Mesenchymal stem cell (in vitro differentiated cells and primary cell): ENCODE measurements at regions not wholly inside any gene's neighbourhood (a gene's known extent, or its start where the extent isn't known, plus 50 kb on each side); places are given as distances from the start of the nearest gene placed in this dataset.

Experiments used
- DNase-seq: peaks from one replicate; pipeline ENCODE4 v3.0.0-alpha.2; 2013
- H2AFZ ChIP-seq: one replicate; pipeline ENCODE4 v1.6.1; 2013; ENCODE audit warnings: low read depth, mild to moderate bottlenecking, control low read depth, inconsistent platforms, low read length, moderate library complexity
- H2AK5ac ChIP-seq: 2 replicates; pipeline ENCODE4 v1.6.1; 2013; ENCODE audit warnings: low read length, moderate library complexity, mild to moderate bottlenecking, inconsistent platforms; ENCODE audit not compliant: severe bottlenecking
- H2BK120ac ChIP-seq: one replicate; pipeline ENCODE4 v1.6.1; 2013; ENCODE audit warnings: low read depth, mild to moderate bottlenecking, inconsistent platforms, low read length, moderate library complexity
- H2BK12ac ChIP-seq, 2 experiments: one replicate each; pipeline ENCODE4 v1.6.1; 2013; ENCODE audit warnings: inconsistent platforms in 2 of 2, low read length in 2 of 2, mild to moderate bottlenecking in 2 of 2, moderate library complexity in 2 of 2, control low read depth in 1 of 2
- H2BK15ac ChIP-seq: one replicate; pipeline ENCODE4 v1.6.1; 2013; ENCODE audit warnings: mild to moderate bottlenecking, low read depth, inconsistent platforms; ENCODE audit not compliant: poor library complexity, severe bottlenecking
- H2BK5ac ChIP-seq: 2 replicates; pipeline ENCODE4 v1.6.1; 2013; ENCODE audit warnings: low read depth, mild to moderate bottlenecking, low read length, control low read depth, inconsistent platforms; ENCODE audit not compliant: poor library complexity, severe bottlenecking
- H3K14ac ChIP-seq, 2 experiments: one replicate each; pipeline ENCODE4 v1.6.1; 2013; ENCODE audit warnings: inconsistent platforms in 2 of 2, low read length in 2 of 2, control low read depth in 1 of 2, mild to moderate bottlenecking in 1 of 2, moderate library complexity in 1 of 2
- H3K18ac ChIP-seq, 2 experiments: one replicate each; pipeline ENCODE4 v1.6.1; 2013; ENCODE audit warnings: inconsistent platforms in 2 of 2, low read length in 2 of 2, control low read depth in 1 of 2, low read depth in 1 of 2, mild to moderate bottlenecking in 1 of 2
- H3K23ac ChIP-seq, 2 experiments: one replicate each; pipeline ENCODE4 v1.6.1; 2013; ENCODE audit warnings: inconsistent platforms in 2 of 2, low read length in 2 of 2, mild to moderate bottlenecking in 2 of 2, moderate library complexity in 2 of 2, control low read depth in 1 of 2
- H3K27ac ChIP-seq: 2 replicates; pipeline ENCODE4 v1.5.1; 2013; ENCODE audit warnings: mild to moderate bottlenecking, moderate library complexity, low read length, control low read depth, inconsistent platforms; ENCODE audit not compliant: poor library complexity, severe bottlenecking
- H3K27me3 ChIP-seq, 2 experiments: 2 replicates each; pipeline versions ENCODE4 v1.6.1 to v1.7.0; 2013; ENCODE audit warnings: low read length in 2 of 2, mild to moderate bottlenecking in 2 of 2, moderate library complexity in 2 of 2, control low read depth in 1 of 2, inconsistent platforms in 1 of 2; ENCODE audit not compliant: control insufficient read depth in 1 of 2, insufficient read depth in 1 of 2
- H3K36me3 ChIP-seq, 2 experiments: 2 replicates each; pipeline versions ENCODE4 v1.6.1 to v1.7.0; 2013; ENCODE audit warnings: low read length in 2 of 2, control low read depth in 1 of 2, inconsistent platforms in 1 of 2, low read depth in 1 of 2, mild to moderate bottlenecking in 1 of 2; ENCODE audit not compliant: insufficient read depth in 2 of 2, control insufficient read depth in 1 of 2
- H3K4ac ChIP-seq, 2 experiments: one replicate each; pipeline ENCODE4 v1.6.1; 2013; ENCODE audit warnings: inconsistent platforms in 2 of 2, low read length in 2 of 2, mild to moderate bottlenecking in 2 of 2, moderate library complexity in 2 of 2, control low read depth in 1 of 2, low read depth in 1 of 2
- H3K4me1 ChIP-seq: 2 replicates; pipeline ENCODE4 v1.6.1; 2013; ENCODE audit warnings: low read depth, low read length, control low read depth; ENCODE audit not compliant: control insufficient read depth, insufficient read depth
- H3K4me2 ChIP-seq: 2 replicates; pipeline ENCODE4 v1.6.1; 2013; ENCODE audit warnings: low read length, mild to moderate bottlenecking, inconsistent platforms; ENCODE audit not compliant: poor library complexity, severe bottlenecking
- H3K4me3 ChIP-seq, 2 experiments: 2 replicates each; pipeline versions ENCODE4 v1.5.1 to v1.7.0; 2013; ENCODE audit warnings: low read length in 2 of 2, mild to moderate bottlenecking in 2 of 2, control low read depth in 1 of 2, low read depth in 1 of 2; ENCODE audit not compliant: insufficient read depth in 1 of 2
- H3K79me1 ChIP-seq: replicated peaks from 2 replicates; pipeline ENCODE4 v1.6.1; 2013; ENCODE audit warnings: mild to moderate bottlenecking, control low read depth, low read length, inconsistent platforms; ENCODE audit not compliant: poor library complexity, severe bottlenecking
- H3K9ac ChIP-seq: 2 replicates; pipeline ENCODE4 v1.7.0; 2013; ENCODE audit warnings: mild to moderate bottlenecking, low read length, moderate library complexity
- H3K9me3 ChIP-seq: 2 replicates; pipeline ENCODE4 v1.7.0; 2013; ENCODE audit warnings: mild to moderate bottlenecking, low read length; ENCODE audit not compliant: control insufficient read depth
- H4K8ac ChIP-seq: one replicate; pipeline ENCODE4 v1.6.1; 2013; ENCODE audit warnings: inconsistent platforms, mild to moderate bottlenecking, low read length, moderate library complexity
- H4K91ac ChIP-seq: one replicate; pipeline ENCODE4 v1.6.1; 2013; ENCODE audit warnings: mild to moderate bottlenecking, low read length, inconsistent platforms
- WGBS: methylation state at CpG from one replicate; pipeline ENCODE4 v1.1.7; 2013; ENCODE audit warnings: mixed read lengths; 5-methylcytosine and 5-hydroxymethylcytosine counted together

DNA sequence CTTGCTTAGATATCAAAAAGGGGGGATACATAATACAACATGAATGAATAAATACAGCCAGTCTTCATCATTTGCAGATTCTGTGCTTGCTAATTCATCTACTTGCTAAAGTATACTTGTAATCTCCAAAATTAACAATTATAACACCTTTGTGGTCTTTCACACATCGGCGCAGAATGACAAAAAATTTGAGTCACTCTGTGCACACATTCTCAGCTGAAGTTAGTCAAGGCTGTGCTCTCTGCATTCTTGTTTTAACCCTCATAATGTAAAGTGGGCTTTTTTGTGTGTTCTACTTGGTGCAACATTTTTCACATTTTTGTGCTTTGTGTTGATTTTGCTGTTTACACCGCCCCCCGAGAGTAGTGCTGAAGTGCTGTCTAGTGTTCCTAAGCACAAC, 65.8 kb upstream of the GPRIN3 start:
- H3K79me1 ChIP-seq: no peaks in the 10 kb centered on the region
- no peak overlapping the region for H3K18ac ChIP-seq
- WGBS: 87% methylated on average over 4 of the region's 4 CpGs
- no peak overlapping the region for H3K4ac ChIP-seq
- no peak overlapping the region for H4K8ac ChIP-seq
- no peak overlapping the region for H3K27ac ChIP-seq
- no peak overlapping the region for H4K91ac ChIP-seq
- no peak overlapping the region for H3K9ac ChIP-seq
- no peak overlapping the region for H3K4me3 ChIP-seq
- DNase-seq: no peak
- H3K9me3 ChIP-seq: peaks cover 9% of the 10 kb centered on the region
- H3K23ac ChIP-seq: no peak overlapping the region
- H3K27me3 ChIP-seq: peaks cover 0 to 5% of the 10 kb centered on the region in 2 experiments
- H2BK5ac ChIP-seq: no peak overlapping the region
- H3K4me1 ChIP-seq: no peaks in the 10 kb centered on the region
- no peak overlapping the region for H2AFZ ChIP-seq
- no peak overlapping the region for H2AK5ac ChIP-seq
- no peak overlapping the region for H3K14ac ChIP-seq
- H3K36me3 ChIP-seq: no peaks in the 10 kb centered on the region
- H2BK15ac ChIP-seq: no peak overlapping the region
- H2BK12ac ChIP-seq: no peak overlapping the region
- no peak overlapping the region for H3K4me2 ChIP-seq
- no peak overlapping the region for H2BK120ac ChIP-seq

DNA sequence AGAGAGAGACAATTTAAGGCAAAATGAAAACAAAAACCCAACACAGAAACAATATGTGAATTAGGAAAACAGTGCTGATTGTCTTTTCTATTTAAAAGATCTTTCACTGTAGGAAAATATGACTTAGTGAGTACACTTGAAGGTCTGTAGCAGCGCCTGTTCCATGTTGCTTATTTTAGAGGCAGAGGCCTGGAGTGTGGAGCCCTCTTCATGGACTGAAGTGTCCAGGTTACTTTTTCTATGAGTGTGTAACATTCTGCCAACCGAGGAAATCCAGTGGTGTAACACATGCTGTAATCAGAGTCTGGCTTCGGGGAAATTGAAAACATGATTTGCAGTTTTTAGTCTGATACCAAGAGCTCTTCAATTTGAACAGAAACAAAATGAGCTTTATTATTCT, 64.0 kb upstream of the GPRIN3 start:
- no peaks in the 10 kb centered on the region for H3K79me1 ChIP-seq
- H4K8ac ChIP-seq: no peak overlapping the region
- no peak overlapping the region for H3K27ac ChIP-seq
- no peak overlapping the region for H2AFZ ChIP-seq
- H3K4ac ChIP-seq: no peak overlapping the region
- H3K27me3 ChIP-seq: peaks cover 0 to 5% of the 10 kb centered on the region in 2 experiments
- no peak overlapping the region for H3K14ac ChIP-seq
- no peak overlapping the region for H3K18ac ChIP-seq
- H2BK15ac ChIP-seq: no peak overlapping the region
- no peak overlapping the region for H3K4me2 ChIP-seq
- H3K4me1 ChIP-seq: no peaks in the 10 kb centered on the region
- H3K9me3 ChIP-seq: no peaks in the 10 kb centered on the region
- H2BK5ac ChIP-seq: no peak overlapping the region
- H3K4me3 ChIP-seq: no peak overlapping the region
- H3K9ac ChIP-seq: no peak overlapping the region
- H3K23ac ChIP-seq: no peak overlapping the region
- H4K91ac ChIP-seq: no peak overlapping the region
- no peak overlapping the region for H2AK5ac ChIP-seq
- 91% methylated on average over 2 of the region's 3 CpGs for WGBS
- no peak for DNase-seq
- no peak overlapping the region for H2BK120ac ChIP-seq
- H3K36me3 ChIP-seq: no peaks in the 10 kb centered on the region
- no peak overlapping the region for H2BK12ac ChIP-seq

DNA sequence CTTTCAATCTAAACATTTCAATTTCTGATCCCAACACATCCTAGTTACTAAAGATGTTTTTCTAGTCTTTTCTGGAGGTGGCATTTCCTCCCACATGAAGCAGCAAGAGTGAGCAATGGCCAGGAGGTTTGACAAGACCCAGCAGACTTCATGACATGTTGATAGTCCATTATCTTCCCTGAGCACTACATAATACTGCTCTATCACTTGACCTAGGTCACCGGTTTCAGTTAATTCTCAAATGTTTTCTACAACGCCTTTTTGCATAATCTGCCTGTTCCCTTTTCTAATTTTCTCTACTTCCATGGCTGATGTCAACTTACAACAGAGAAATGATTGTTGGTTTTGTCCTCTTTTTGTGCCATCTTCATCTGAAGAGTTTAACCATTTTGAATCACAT, 62.0 kb upstream of the GPRIN3 start:
- Histone ChIP-seq H3K27me3 (peaks cover 0 to 3% of the 10 kb centered on the region in 2 experiments), H2AFZ (no peak overlapping the region), H3K14ac (no peak overlapping the region), H3K9me3 (no peaks in the 10 kb centered on the region), H3K36me3 (no peaks in the 10 kb centered on the region), H3K23ac (no peak overlapping the region), H2BK12ac (no peak overlapping the region), H3K4ac (no peak overlapping the region), H2AK5ac (no peak overlapping the region), H3K4me1 (no peaks in the 10 kb centered on the region), H2BK15ac (no peak overlapping the region), H2BK5ac (no peak overlapping the region), H4K91ac (no peak overlapping the region), H3K4me3 (no peak overlapping the region), H3K18ac (no peak overlapping the region), H3K9ac (no peak overlapping the region), H3K79me1 (no peaks in the 10 kb centered on the region), H3K27ac (no peak overlapping the region), H3K4me2 (no peak overlapping the region), H2BK120ac (no peak overlapping the region), H4K8ac (no peak overlapping the region)
- DNase-seq: no peak
- 44% methylated on average over 2 of the region's 2 CpGs for WGBS

DNA sequence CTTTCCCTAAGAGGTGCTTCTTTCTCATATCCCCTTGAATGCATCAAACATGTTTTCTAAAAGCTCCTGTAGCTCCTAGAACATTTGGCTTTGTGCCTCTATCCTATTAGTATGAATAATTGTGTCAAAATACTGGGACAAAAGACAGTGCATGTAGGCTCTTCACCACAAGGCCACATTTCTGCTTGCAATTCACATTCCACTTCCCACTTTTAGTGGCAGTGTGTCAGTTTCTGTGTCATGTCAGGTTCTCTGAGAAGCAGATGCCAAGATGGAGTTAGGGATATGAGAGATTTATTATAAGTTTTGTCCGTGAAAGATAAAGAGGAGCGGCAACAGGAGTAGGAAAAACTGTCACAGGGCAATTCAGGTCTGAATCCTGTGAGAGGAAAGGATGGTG, 61.3 kb upstream of the GPRIN3 start:
- Histone ChIP-seq H3K4me2 (no peak overlapping the region), H3K18ac (no peak overlapping the region), H3K9ac (no peak overlapping the region), H4K91ac (no peak overlapping the region), H3K79me1 (no peaks in the 10 kb centered on the region), H3K14ac (no peak overlapping the region), H2BK12ac (no peak overlapping the region), H3K36me3 (no peaks in the 10 kb centered on the region), H3K23ac (no peak overlapping the region), H3K4ac (no peak overlapping the region), H2BK5ac (no peak overlapping the region), H2AFZ (no peak overlapping the region), H2BK120ac (no peak overlapping the region), H4K8ac (no peak overlapping the region), H3K4me1 (no peaks in the 10 kb centered on the region), H3K9me3 (no peaks in the 10 kb centered on the region), H3K27me3 (peaks cover 0 to 3% of the 10 kb centered on the region in 2 experiments), H3K27ac (no peak overlapping the region), H2BK15ac (no peak overlapping the region), H3K4me3 (no peak overlapping the region), H2AK5ac (no peak overlapping the region)
- 52% methylated on average over 2 of the region's 2 CpGs for WGBS
- DNase-seq: no peak
